Dedifferentiated amniotic fluid mesenchymal stem cell (primary cell): ENCODE measurements at regions not wholly inside any gene's neighbourhood (a gene's known extent, or its start where the extent isn't known, plus 50 kb on each side); places are given as distances from the start of the nearest gene placed in this dataset.
"Not testable (repeated sequence)": the region's sequence is repeated elsewhere in the genome, so short reads cannot be mapped to it uniquely, and the experiment has no call there.

Source experiments
- DNase-seq: peaks from one replicate; pipeline ENCODE4 v3.0.0-alpha.2; 2016; ENCODE audit errors: extremely low spot score

GRCh38 chr1:83239568-83239967 lies 759.4 kb downstream of the TTLL7 start:
- DNase-seq = not testable (repeated sequence)

GRCh38 chr1:83238654-83239053 lies 760.3 kb downstream of the TTLL7 start:
- DNase-seq = not testable (repeated sequence)

GRCh38 chr1:83219788-83220187 lies 779.1 kb downstream of the TTLL7 start:
- not testable (repeated sequence) for DNase-seq

- DNase-seq = not testable (repeated sequence)
Observed at GRCh38 chr1:83218036-83218716, 780.8 kb downstream of the TTLL7 start.

GRCh38 chr1:83214317-83214716 lies 784.6 kb downstream of the TTLL7 start:
- DNase-seq = not testable (repeated sequence)

- DNase-seq = not testable (repeated sequence)
Observed at GRCh38 chr1:83213648-83214047, 785.3 kb downstream of the TTLL7 start.

- not testable (repeated sequence) for DNase-seq
Observed at GRCh38 chr1:83212033-83212432, 786.9 kb downstream of the TTLL7 start.

- not testable (repeated sequence) for DNase-seq
Observed at GRCh38 chr1:83208540-83208939, 790.4 kb downstream of the TTLL7 start.

GRCh38 chr1:83194610-83195009 lies 804.3 kb downstream of the TTLL7 start:
- not testable (repeated sequence) for DNase-seq

- DNase-seq = not testable (repeated sequence)
Observed at GRCh38 chr1:83182033-83182728, 816.8 kb downstream of the TTLL7 start.

- DNase-seq = not testable (repeated sequence)
Observed at GRCh38 chr1:83180621-83181020, 818.3 kb downstream of the TTLL7 start.

- DNase-seq = not testable (repeated sequence)
Observed at GRCh38 chr1:83167634-83168033, 831.3 kb downstream of the TTLL7 start.

- not testable (repeated sequence) for DNase-seq
Observed at GRCh38 chr1:83163879-83164475, 835.0 kb downstream of the TTLL7 start.

GRCh38 chr1:83158924-83159323 lies 840.0 kb downstream of the TTLL7 start:
- not testable (repeated sequence) for DNase-seq

- not testable (repeated sequence) for DNase-seq
Observed at GRCh38 chr1:83154306-83154705, 844.6 kb downstream of the TTLL7 start.

GRCh38 chr1:83151167-83151898 lies 847.6 kb downstream of the TTLL7 start:
- peak; percentile 74 for DNase-seq

GRCh38 chr1:83150479-83150878 lies 848.5 kb downstream of the TTLL7 start:
- DNase-seq = not testable (repeated sequence)

GRCh38 chr1:83145820-83146219 lies 853.1 kb downstream of the TTLL7 start:
- not testable (repeated sequence) for DNase-seq

- DNase-seq = not testable (repeated sequence)
Observed at GRCh38 chr1:83142802-83143201, 856.1 kb downstream of the TTLL7 start.

- not testable (repeated sequence) for DNase-seq
Observed at GRCh38 chr1:83135524-83136157, 863.3 kb downstream of the TTLL7 start.

GRCh38 chr1:83134322-83135014 lies 864.5 kb downstream of the TTLL7 start:
- not testable (repeated sequence) for DNase-seq
